ENCODE measurements at regions not wholly inside any gene's neighbourhood (a gene's known extent, or its start where the extent isn't known, plus 50 kb on each side); places are given as distances from the start of the nearest gene placed in this dataset.

DNA sequence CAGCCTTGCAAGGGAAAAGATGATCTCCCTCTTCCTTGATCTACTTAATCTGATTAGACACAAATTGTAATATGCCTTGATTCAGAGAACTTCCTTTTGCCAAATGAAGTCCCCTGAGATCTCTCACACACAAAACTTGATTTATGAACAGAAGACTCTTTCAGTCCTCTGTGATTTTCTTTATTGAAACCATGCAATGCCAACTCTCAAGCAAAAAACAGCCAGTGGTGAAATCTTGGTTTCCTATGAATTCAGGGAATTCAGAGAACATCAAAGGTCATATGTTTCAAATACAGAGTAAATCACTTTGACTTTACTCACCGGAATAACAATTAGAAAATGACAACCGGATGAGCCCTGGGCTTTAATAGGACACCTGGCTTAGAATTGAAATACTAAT is 211.7 kb downstream of the ABHD5 start:
- no peak for DNase-seq

DNA sequence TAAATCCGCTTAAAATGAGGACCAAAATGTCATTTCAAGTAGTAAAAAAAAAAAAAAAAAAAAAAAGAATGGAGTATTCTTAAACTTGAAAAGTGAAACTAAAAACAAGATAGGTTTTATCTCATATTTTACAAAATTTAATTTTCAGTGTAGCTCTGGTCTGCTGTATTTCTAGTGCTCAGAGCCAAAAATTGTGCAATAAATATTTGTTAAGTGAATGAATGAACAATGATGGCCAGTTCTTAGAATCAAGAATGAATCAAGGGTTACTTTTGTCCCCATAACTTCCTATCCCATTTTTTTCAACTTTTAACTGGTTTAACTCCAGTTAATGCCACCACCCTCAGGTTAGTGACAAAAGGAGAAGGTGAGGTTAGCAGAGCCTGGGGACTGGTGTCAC is 214.4 kb downstream of the ABHD5 start:
- DNase-seq, result no peak

DNA sequence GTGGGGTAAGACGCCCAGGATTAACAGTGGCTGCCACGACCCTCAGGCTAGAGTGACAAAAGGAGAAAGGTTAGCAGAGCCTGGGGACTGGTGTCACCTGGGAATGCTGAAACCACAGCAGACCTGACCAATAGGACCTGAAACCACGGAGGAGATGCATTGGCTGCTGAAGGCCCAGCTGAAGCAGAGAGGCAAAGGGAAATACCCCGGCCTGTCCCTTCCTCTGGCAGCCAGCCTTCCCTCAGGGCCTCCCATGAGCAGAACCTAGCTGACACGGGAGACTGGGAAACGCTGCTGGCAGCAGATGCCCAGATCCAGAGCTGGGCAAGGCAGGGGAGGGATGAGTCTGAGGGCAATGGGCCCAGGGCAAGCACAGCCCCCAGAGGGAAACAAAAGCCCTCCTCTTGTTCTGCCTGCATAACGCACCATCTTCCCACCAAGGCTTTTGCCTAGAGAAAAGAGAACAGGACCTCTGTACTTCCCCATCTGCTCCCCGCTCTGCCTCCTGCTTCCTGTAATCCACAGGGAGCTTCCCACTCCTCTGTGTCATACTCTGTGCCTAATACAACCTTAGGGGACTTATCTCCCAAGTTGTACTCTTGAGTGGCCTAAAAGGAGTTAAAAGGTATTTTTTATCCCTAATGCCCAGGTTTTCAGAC is 216.2 kb downstream of the ABHD5 start:
- DNase-seq, result no peak

DNA sequence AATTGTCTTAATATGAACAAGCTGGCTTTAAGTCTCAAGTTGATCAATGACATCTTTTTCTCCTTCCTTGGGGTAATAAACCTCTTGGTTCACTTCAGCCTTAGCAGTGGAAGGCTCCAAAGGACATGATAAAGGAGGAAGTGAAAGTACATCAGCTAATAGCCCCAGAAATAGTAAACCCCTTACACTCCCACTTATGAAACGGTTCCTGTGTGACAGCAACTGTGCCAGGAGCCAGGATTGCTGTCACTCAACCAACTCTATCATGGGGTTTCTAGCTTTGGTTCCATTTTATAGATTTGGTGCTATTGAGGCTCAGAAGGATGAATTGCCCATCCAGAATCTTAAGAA is 216.7 kb downstream of the ABHD5 start:
- DNase-seq, result no peak

DNA sequence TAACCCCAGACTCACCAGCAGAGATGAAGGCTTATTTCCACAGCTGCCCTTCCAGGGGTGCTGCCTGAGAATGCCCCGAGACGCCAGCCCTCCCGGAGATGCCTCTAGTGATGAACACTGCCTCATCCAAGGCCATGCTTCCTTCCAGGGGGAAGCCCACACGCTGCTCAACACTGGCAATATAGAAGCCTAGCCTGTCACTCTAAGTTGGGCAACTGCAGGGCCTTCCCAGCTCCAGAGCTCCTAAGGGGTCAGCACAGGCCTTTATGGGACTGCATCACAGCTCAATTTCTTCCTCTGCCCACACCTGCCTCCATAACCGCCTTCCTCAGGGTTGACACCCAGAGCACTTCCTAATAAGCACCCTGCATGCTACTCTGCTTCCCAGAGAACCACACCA is 217.7 kb downstream of the ABHD5 start:
- DNase-seq, result no peak

DNA sequence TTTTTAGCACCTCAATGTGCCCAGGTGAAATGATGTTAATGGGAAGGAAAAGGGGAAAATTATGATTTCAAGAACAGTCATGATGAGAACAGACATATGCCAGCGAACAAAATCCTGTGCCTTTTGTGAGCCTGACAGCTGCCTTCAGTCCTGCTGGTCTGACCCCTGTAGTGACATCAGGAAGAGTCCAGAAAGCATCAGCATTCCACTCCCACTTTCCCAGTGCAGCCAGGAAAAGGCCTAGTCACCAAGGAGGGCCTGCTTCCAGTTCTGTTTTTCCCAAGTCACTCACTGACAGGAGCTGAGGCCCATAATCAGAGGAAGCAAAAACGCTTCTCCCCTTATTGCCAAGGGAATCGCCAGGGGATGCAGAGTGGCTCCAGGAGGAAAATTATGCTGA is 218.4 kb downstream of the ABHD5 start:
- DNase-seq, result no peak

DNA sequence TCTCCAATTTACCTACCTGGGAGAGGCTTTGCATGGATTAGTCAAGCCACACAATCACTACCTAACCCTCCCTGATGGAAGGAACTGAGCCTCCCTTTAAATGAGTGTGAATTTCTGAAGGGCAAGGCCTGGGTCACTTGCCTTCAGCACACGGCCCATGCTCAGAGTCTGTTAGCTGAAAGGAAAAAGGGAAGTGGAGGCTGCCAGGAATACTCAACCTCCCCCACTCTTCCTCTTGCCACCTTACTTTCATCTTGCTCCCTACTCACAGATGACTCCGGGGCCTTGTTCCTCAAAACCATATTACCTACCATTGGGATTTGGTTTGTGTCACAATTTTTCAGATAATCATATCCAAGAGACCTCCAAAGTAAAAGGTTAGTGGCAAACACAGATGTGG is 220.0 kb downstream of the ABHD5 start:
- no peak for DNase-seq

DNA sequence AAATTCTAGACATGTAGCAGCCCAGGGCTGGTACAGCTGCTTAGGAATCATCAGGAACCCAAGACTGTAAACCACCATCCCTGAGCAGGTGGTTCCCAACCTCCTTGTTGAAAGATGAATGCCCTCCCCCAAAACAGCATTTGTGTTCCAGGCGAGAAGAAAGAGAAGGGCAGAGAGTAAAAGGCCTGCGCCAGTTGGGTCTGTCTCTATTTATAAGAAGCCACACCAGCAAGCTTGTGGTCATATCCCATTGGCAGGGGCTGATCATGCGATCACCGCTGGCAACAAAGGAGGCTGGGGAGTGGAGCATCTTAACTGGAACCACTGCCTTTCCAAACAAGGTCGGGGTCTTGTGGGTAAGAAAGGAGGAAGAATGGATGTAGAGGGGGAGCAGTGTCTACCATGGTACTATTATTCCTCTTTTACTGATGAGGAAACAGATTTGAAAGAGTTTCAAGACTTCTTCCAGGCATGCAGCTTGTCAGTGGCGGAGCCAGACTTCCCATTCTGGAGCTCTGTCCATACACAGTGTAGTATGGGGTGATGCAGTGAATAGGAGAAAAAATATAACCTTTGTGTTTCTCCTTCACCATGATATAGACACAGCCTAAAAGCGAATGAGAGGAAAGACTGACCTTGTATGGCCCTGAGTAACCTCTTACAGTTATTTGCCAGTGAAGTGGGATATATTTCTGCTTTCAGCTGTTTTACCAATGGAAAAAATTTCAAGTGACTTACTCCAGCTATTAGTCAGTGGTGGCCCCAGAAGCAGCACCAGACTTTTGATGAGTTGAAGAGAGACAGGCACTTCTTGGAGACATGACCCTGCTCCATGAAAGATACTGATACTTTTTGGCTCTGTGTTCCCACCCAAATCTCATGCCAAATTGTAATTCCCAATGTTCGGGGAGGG is 222.6 kb downstream of the ABHD5 start:
- no peak for DNase-seq

DNA sequence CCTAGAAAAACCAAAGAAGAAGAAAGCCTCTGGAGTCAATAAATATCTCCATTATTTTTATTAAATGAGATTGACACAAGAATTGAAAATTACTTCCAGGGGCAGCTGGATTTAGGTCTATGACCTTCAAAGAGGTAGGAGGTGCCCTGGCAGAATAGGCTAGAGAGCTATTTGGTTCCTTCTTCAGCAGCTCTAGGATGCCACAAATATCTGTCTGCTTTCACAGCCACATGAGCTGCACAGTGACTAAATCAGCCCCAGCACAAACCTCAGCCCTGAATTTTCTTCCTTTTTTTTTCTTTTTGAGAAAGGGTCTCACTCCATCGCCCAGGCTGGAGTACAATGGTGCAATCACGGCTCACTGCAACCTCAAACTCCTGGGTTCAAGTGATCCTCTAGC is 223.5 kb downstream of the ABHD5 start:
- no peak for DNase-seq

DNA sequence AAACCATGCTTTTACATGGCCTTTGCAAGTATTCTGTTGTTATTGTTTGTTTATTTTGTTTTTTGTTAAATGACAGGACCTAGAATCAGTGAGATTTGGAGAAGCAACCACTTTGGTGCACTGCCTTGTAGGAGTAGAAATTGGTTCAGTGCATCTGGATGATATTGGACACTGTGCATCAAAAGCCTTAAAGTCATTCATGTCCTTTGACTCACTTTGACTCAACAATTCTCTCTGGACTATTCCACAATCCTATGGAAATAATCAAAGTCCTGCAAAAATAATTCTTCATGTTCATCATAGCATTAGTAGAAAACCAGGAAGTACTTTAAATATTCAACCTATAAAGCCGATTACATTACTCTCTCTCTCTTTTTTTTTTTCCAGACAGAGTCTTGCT is 224.8 kb downstream of the ABHD5 start:
- DNase-seq, result no peak

DNA sequence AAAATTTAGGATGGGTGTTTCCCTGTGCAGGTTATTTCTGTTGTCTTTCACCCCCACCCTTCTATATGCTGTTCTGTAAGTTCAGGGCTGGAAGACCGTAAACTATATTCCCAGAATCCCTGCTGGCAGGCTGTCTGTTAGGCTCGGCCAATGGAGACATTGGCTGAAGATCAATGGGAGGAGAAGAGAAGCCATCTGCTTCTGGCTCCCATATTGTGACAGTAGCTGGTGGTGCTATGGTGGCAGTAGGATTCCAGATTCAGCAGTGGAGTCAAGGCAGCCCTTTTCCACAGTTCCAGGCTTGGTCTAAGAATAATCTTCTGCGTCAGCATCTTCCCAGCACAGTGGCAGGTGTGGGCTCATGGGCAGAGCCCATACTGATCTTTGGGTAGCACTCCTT is 226.6 kb downstream of the ABHD5 start:
- DNase-seq, result no peak

DNA sequence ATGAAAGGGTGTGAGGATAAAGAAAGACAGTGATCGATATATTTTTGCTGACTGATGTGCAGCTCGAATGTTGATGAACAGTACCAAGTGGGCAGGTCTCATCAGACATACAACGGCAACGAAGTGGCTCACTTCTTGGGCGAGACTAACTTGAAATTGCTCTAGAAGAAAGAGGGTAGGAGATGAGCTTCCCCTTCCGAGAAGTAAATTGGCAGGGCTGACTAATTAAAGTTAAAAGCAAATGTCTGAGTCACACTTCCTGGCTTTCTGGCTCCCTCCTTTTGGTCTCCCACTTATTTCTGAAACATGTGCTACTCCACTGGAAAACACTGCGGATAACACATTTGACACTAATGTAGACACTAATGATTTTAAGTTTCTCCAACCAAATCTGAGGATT is 228.3 kb downstream of the ABHD5 start:
- DNase-seq, result no peak

DNA sequence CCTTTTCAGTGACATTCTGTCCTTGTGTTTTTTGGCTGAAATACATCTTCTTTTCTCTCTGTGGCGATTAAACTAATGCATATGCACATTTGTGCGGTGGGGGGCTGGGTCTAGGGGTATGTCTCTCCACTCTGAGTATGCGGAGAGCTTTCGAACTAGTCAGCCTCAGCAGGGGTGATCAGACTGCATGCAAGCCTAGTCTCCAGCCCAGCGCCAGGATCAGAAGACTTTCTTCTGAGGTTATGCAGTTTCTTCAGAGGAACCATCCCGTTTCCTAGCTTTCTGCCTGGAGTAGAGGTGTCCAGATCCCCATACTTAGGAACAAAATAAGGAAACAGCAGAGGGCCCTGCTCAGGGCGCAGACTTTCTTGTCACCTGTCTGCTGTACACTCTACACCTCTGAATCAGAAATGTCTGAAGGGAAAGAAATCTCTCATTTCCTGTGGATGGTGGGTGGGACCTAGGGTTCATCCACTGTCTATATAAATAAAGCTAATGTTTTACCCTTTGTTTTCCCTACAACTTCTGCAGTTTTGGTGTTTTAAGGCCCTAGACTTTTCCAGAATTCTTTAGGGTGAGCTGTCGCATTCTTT is 230.4 kb downstream of the ABHD5 start:
- DNase-seq, result no peak

DNA sequence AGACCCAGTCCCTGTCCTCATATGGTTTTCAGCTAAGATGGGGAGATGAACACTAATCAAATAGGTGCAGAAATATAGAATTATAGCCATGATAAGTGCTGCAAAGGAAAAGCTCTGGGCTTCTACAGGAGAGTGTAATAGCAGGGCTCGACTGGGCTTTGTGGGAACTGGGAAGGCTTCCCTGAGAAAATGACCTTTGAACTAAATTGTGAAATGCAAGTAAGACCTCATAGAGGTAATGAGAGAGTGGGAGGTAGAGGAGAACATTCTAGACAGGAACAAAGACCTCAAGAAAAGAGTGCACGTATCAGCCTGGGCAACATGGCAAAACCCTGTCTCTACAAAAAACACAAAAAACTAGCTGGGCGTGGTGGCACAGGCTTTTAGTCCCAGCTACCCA is 231.6 kb downstream of the ABHD5 start:
- DNase-seq, result no peak

DNA sequence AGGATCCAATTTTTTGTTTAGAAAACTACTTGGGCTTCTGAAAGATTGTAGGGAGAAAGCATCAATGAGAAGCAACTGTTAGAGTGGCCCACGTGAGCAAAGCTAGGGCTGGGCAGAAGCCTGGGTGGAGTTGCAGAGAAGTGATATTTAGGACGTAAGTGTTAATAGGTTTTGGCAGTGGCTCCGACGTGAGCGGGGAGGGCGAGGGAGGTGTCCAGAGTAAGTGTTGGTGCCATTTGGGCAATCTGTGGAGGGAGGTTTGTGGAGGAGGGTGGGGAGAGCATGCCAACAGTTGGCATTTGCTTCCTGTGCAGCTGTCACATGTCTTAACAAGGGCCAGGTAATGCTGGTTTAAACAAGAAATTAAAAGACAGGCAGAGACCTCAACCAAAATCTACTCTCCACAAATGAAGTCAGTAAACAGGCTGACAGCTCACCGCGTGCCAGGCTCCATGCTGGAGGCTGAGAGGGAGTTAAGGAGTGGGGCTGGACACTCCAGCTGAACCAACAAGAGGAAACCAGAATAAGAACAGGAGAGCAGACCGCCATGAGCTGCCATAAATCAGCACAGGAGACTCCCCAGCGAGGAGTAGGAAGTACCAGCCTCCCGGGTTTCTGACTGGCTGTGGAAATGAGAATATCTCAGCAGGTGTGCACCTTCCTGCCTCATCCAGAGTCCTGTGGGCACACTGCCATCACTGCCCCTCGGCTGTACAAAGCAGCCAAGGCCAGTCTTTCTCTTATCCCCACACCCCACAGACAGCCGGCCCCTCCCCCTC is 232.6 kb downstream of the ABHD5 start:
- no peak for DNase-seq

DNA sequence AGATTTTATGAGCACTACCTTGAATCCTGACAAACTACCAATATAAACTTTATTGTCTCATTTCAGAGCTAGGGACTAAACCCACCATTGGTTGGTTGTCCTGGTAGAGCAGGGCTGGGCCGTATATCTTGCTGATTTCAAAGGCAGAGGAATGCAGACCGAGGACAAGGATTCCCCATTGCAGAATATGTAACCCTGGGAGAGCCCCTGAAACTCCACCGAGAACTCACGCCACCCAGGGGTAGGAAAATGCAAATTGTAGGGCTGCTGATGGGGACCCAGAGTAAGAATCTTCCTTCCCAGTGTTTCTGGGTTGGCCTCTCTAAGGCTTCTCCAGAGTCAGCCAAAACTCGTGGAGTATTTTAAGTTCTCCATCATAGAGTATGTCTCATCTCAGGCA is 235.3 kb downstream of the ABHD5 start:
- no peak for DNase-seq

DNA sequence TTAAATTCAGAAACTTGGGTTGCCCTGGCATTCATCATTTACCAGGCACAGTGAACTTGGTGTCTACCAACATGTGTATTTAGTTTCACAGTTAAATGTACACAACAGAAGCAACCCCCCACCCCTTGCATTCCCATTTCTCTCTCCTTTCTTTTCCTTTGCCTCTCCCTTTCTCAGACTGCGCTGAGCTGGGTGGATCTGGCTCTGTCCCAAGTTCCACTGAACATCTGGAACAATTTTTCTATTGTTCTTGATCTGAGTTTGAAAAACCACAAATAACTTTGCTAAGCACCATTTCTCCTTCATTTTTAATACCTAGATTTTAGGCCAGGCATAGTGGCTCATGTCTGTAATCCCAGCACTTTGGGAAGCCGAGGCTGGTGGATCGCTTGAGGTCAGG is 242.2 kb downstream of the ABHD5 start:
- no peak for DNase-seq

DNA sequence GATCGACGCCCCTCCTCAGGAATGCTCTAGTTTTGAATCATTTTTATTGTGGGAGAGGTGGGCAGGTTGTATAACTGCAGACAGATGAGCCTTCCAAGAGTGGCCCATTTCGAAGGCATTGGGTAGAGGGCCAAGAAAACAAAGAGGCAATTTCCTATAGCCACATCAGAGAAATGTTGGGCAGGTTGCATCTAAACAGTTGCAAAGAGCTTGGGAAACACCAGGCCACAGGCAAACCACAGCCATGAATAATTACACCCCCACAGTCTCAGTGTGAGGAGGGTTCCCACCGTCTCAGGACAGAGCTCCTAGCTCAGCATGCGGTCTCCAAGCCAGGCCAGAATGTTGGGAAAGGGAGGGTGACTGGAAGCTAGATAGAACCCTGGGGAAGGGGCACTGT is 257.3 kb downstream of the ABHD5 start:
- no peak for DNase-seq

DNA sequence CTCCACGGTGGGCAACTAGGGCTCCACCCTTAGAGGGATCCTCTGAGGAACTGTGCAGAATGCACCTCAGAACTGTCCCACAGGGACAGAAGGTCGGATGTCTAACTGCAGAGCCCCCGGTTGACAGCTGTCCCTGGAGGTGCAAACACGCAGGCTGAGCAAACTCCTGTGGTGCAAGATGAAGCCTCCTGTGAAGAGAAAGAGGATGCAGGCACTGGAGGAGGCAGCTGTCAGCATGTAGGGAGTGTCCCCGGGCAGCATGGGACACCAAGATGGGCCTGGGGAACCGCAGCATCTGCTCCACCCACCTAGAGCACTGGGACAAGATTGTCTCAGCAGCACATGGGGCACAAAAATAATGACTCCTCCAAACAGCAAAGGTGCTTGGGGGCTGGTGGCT is 258.9 kb downstream of the ABHD5 start:
- no peak for DNase-seq

DNA sequence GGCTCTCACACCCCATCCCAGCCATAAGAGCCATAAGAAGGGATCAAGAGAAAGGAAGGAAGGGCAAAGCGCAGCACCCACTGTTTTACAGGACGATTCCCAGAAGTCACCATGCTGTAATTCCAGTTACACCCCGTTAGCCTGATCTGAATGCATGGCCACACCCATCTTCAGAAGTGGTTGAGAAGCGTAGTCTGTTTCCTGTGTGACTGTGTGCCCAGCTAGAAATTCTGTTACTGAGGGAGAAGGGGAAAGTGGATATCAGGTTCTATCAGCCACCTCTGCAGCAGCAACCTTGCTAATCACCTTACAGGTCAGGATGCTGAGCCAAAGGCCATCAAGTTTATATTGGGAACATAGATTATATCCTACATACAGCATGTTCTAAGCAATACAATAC is 260.0 kb downstream of the ABHD5 start:
- DNase-seq, result no peak

DNA sequence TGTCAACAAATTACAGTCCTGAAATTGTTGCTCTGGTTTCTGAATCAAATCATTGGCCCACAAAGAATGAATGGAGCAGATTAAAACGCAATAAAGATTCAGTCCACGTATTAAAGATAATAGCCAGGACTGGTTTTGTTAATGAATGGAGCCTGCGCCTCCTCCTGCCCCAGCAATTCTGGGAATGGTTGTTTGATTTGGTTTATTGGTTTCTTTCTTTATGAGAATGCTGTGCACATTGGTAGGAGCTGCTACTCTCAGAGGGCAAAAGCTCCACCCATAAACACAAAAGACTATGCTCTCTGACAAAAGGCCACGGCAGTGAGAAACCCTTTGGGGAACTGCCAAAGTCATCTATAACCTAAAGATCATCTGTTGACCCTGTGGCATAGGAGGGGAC is 261.1 kb downstream of the ABHD5 start:
- DNase-seq, result no peak

DNA sequence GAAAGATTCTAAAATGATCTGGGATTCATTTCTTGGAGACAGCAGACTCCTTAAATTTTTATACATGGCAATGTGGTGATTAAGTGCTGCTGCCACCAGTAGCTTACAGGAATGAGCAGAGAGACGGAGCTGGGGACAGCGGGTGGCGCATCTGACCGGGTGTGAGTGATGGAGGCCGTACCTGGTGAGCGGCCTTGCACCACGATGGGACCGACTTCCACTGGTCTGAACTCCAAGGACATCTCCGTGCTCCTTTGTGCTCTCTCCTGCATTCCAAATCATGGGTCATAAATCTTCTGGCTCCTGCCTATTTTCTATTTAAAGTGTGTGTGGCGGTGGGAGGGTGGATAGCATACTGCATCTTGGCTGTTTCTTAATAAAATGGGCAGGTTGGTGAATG is 262.6 kb downstream of the ABHD5 start:
- DNase-seq, result no peak
